Neural cell (in vitro differentiated cells): ENCODE measurements at regions not wholly inside any gene's neighbourhood (a gene's known extent, or its start where the extent isn't known, plus 50 kb on each side); places are given as distances from the start of the nearest gene placed in this dataset.

ENCODE experiments used
- EP300 ChIP-seq: fragments of 450-650 bp; conservative IDR thresholded peaks from 2 replicates; pipeline ENCODE4 v1.6.1; 2014; ENCODE audit warnings: antibody characterized with exemption, mild to moderate bottlenecking, moderate library complexity; ENCODE audit not compliant: poor library complexity, severe bottlenecking
- RAD21 ChIP-seq: fragments of 450-650 bp; conservative IDR thresholded peaks from 2 replicates; pipeline ENCODE4 v1.6.1; 2014; ENCODE audit warnings: antibody characterized with exemption, mild to moderate bottlenecking, moderate library complexity
- TF ChIP-seq, protein P1 (sequence below): fragments of 450-650 bp; IDR thresholded peaks from 2 replicates; pipeline ENCODE4 v1.5.1; 2014; ENCODE audit warnings: antibody characterized with exemption, mild to moderate bottlenecking, moderate library complexity; ENCODE audit not compliant: poor library complexity, severe bottlenecking

DNA sequence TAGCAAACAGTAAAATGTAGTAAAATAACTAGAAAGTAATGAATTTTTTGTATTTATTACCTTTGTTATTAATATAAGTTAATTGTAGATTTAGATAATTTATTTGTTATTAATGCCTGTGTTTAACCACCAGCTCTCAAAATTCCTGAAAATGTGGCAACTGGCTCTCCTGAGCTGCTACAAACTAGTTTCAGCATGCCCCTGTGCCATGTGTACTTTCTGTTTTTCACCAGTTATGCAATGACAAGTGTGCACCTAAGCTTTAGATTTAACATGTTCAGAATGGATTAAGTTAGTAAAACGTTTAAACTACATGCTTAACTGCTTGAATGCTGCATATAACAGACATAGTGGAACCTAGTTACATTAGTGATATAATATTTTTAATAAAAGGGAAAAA, 88.1 kb downstream of the POSTN start:
- TF ChIP-seq, protein P1, sequence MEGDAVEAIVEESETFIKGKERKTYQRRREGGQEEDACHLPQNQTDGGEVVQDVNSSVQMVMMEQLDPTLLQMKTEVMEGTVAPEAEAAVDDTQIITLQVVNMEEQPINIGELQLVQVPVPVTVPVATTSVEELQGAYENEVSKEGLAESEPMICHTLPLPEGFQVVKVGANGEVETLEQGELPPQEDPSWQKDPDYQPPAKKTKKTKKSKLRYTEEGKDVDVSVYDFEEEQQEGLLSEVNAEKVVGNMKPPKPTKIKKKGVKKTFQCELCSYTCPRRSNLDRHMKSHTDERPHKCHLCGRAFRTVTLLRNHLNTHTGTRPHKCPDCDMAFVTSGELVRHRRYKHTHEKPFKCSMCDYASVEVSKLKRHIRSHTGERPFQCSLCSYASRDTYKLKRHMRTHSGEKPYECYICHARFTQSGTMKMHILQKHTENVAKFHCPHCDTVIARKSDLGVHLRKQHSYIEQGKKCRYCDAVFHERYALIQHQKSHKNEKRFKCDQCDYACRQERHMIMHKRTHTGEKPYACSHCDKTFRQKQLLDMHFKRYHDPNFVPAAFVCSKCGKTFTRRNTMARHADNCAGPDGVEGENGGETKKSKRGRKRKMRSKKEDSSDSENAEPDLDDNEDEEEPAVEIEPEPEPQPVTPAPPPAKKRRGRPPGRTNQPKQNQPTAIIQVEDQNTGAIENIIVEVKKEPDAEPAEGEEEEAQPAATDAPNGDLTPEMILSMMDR, result no peak
- TF ChIP-seq RAD21 (no peak), EP300 (no peak)
